AG10803 (cell line): ENCODE measurements at regions not wholly inside any gene's neighbourhood (a gene's known extent, or its start where the extent isn't known, plus 50 kb on each side); places are given as distances from the start of the nearest gene placed in this dataset.

ENCODE experiments used
- DNase-seq: peaks from one replicate; pipeline ENCODE4 v3.0.0; 2010; ENCODE audit warnings: low read depth
- H3K4me3 ChIP-seq: 2 replicates; pipeline ENCODE4 v1.5.1; 2011; ENCODE audit warnings: mild to moderate bottlenecking, low read length, control low read depth
- TF ChIP-seq, protein P1 (sequence below): conservative IDR thresholded peaks from 2 replicates; pipeline ENCODE4 v1.5.1; 2011; ENCODE audit warnings: mild to moderate bottlenecking, low read length, control low read depth, inconsistent platforms

DNA sequence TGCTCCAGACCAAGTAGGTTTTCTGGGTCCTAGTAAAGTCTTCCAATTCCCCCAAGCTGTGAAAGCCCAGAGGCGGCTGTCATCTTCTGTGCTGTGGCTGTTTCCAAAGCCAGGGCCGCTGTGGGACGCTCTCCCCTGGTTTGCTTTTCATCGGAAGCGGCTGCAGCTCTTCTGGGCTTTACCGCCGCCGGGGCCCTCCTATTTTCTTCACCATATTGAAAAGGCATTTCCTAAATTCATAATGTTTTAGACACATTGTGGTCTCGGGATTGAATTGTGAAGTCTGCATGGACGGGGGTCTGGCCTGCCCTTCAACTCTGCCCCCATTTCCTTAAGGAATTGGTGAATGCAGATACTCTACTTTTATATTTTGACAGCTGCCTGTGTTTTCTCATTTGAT, 551.4 kb upstream of the MGMT start:
- no peak overlapping the region for H3K4me3 ChIP-seq
- DNase-seq = no peak
- TF ChIP-seq, protein P1, sequence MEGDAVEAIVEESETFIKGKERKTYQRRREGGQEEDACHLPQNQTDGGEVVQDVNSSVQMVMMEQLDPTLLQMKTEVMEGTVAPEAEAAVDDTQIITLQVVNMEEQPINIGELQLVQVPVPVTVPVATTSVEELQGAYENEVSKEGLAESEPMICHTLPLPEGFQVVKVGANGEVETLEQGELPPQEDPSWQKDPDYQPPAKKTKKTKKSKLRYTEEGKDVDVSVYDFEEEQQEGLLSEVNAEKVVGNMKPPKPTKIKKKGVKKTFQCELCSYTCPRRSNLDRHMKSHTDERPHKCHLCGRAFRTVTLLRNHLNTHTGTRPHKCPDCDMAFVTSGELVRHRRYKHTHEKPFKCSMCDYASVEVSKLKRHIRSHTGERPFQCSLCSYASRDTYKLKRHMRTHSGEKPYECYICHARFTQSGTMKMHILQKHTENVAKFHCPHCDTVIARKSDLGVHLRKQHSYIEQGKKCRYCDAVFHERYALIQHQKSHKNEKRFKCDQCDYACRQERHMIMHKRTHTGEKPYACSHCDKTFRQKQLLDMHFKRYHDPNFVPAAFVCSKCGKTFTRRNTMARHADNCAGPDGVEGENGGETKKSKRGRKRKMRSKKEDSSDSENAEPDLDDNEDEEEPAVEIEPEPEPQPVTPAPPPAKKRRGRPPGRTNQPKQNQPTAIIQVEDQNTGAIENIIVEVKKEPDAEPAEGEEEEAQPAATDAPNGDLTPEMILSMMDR = no peak

DNA sequence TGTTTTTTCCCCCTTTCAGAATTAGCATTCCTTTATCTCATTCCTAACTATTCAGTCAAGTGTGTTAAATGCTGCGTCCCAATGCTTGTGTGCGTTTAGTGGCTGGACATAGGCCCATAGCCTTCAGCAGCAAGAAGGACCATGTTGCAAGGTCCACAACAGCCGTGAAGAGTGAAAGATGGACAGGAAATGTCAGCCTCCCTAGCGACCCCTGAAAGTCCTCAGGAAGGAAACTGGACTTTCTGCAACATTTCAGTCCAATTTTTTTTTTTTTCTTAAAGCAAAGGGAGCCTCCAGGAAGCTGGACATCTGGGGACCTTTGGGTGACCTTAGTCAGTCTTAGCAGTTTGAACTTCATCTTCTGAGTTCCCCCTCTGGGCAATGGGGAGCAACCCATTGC, 550.7 kb upstream of the MGMT start:
- no peak for DNase-seq
- H3K4me3 ChIP-seq = no peak overlapping the region
- TF ChIP-seq, protein P1 = no peak

DNA sequence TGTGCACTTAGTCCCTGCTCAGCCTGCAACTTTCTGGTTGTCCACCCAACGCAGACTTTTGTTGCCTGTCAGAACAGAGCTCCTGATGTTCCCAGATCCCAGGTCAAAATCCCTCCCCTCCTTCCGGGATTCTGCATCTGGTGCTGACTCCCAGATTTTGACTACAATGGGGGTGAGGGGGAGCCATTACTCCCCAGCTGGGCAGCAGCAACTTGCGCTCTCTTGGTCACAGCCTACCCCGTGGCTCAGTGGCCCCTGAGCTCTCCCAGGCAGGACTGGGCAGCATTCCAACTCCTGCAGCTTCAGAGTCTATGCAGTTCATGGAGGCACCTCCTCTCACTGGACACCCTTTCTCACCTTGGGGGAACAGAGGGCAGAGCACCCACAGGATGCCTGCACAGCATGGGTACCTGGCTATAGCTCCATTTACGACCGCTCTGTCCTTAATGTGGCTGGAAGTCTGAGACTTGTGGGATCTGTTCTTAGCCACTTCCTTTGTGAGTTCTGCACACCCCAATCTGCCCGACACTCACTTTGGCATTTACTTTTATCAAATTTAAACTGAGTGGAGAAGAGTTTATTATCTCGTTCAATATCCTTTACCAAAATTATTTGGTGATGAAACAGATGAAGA, 545.5 kb upstream of the MGMT start:
- DNase-seq = no peak
- H3K4me3 ChIP-seq = no peak overlapping the region
- TF ChIP-seq, protein P1 = no peak

DNA sequence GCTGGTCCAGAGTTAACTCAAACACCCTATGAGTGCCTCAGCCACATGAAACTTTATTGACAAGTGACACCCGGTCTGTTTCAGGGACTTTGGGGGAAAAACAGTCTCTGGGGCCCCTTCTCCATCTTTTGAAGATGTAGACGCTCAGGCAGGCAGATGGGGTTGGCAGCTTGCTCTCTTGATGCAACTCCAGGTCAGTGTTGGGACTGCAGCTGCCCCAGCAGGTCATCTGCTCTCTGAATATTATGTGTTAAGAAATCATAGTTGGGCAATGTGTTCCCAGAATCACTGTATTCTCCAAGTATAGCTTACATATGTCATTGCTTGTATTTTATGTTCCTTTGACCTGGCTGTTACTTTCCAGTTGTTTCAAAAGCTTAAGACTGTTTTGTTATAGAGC, 544.9 kb upstream of the MGMT start:
- no peak for DNase-seq
- TF ChIP-seq, protein P1 = no peak
- no peak overlapping the region for H3K4me3 ChIP-seq

DNA sequence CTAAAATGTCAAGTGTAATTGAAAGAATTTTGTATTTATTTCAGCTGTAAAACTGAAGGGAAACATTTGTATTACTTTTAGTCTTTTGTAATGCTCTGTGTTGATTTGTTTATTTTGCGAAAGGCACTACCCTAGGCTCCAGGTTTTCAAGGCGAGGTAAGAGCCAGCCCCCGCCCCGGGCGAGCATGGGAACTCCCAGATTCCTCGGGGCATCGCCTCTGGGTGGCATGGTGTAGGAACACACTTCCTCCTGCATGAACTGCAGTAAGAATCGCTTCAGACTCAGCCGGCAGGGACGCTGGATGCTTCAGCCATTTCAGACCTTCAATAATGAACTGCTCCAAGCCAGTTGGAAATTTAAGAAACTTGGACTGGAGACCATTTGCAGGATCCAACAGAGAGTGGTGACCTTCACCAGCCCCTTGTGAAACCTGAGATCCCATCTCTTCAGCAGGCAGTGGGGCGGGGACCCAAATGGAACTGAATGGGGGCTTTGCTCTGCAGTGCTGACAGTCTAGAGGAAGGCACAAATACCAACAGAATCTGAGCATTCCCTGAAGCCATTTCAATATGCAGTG, 544.3 kb upstream of the MGMT start:
- TF ChIP-seq, protein P1 = no peak
- no peak overlapping the region for H3K4me3 ChIP-seq
- no peak for DNase-seq

DNA sequence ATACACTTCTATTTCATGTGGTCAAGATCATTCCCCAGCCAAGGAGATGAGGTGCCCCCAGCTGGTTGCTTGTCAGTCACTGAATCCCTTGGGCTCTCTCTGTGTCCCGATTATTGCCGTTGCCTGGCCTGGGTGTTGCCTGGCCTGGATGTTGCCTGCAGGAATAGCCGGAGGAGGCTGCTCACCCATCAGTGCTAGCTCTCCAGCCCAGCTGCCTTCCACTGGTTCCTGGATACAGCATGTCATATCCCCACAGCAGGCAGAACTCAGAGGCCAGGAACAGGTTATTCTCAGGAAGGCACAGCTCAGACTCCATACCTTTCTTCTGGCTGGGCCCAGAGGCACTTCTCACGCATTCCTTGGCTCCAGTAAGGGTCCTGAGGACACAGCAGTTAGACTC, 542.1 kb upstream of the MGMT start:
- no peak for DNase-seq
- no peak overlapping the region for H3K4me3 ChIP-seq
- TF ChIP-seq, protein P1 = no peak

DNA sequence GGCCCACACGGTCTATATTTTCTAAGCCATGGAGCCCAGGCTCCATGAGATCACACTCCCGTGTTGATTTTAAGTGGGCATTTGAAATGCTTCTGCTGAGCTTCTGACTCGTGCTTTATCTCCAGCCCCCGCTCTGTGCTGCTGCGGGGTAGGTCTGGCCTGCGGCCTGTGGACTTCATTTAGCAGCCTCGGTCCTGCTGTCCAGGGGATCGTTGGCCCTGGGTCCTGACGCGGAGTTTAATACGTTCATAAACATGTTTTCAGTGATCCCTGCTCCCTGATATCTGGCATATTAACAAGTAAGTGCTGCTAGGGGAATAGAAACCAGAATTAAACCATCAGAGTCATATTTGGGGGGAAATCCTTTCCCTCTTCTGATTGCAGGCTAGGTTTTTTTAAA, 540.3 kb upstream of the MGMT start:
- TF ChIP-seq, protein P1 = no peak
- H3K4me3 ChIP-seq = no peak overlapping the region
- no peak for DNase-seq
